ENCODE measurements at regions not wholly inside any gene's neighbourhood (a gene's known extent, or its start where the extent isn't known, plus 50 kb on each side); places are given as distances from the start of the nearest gene placed in this dataset.

DNA sequence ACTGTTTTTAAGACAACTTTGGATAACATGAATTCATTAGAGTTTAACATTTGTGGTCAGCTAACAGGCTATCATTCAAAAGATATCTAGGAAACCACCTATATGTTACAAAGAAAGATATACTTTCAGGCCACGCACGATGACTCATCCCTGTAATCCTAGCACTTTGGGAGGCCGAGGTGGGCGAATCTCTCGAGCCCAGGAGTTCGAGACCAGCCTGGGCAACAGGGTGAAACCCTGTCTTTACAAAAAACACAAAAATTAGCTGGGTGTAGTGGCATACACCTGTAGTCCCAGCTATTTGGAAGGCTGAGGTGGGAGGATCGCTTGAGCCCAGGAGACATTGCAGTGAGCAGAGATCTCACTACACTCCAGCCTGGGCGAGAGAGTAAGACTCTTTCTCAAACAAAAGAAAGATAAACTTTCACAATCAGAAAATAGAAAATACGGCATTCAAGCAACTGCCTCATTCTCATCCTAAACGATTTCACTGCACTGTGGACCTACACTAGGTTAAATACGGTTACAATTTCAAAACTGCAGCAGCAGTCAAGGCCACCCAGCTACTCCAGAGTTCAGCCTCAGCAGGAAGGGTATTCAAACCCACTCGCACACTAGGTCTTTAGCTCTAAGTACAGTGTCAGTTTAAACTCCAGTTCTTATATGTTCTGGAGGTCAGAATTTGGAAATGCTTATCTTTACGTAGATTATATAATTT is 250.0 kb upstream of the SLC39A10 start (continued):
- TF ChIP-seq, protein P1, sequence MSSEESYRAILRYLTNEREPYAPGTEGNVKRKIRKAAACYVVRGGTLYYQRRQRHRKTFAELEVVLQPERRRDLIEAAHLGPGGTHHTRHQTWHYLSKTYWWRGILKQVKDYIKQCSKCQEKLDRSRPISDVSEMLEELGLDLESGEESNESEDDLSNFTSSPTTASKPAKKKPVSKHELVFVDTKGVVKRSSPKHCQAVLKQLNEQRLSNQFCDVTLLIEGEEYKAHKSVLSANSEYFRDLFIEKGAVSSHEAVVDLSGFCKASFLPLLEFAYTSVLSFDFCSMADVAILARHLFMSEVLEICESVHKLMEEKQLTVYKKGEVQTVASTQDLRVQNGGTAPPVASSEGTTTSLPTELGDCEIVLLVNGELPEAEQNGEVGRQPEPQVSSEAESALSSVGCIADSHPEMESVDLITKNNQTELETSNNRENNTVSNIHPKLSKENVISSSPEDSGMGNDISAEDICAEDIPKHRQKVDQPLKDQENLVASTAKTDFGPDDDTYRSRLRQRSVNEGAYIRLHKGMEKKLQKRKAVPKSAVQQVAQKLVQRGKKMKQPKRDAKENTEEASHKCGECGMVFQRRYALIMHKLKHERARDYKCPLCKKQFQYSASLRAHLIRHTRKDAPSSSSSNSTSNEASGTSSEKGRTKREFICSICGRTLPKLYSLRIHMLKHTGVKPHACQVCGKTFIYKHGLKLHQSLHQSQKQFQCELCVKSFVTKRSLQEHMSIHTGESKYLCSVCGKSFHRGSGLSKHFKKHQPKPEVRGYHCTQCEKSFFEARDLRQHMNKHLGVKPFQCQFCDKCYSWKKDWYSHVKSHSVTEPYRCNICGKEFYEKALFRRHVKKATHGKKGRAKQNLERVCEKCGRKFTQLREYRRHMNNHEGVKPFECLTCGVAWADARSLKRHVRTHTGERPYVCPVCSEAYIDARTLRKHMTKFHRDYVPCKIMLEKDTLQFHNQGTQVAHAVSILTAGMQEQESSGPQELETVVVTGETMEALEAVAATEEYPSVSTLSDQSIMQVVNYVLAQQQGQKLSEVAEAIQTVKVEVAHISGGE (CRISPR knock-in tag; IDR thresholded peaks at IDR 0.05), result no peak
- no peak for TF ChIP-seq CBX3 (IDR thresholded peaks at IDR 0.05; ENCODE audit: borderline replicate concordance, low read depth)
- TF ChIP-seq HDAC2 (IDR thresholded peaks at IDR 0.05), result no peak
- no peak for TF ChIP-seq SUPT20H (IDR thresholded peaks at IDR 0.05; ENCODE audit: borderline replicate concordance, control insufficient read depth, low read depth, low read length)

GRCh38 chr2:195404651-195405050 is 252.4 kb upstream of the SLC39A10 start:
- Histone ChIP-seq H3K27ac (ENCODE audit: control insufficient read depth, insufficient read depth) (no peak overlapping the region), H3K4me3 (no peak overlapping the region), H3K4me2 (ENCODE audit: control insufficient read depth, insufficient read depth) (no peak overlapping the region), H3K27me3 (replicated peaks in 1 of 2; ENCODE audit: control insufficient read depth in 2 of 2, insufficient read depth in 2 of 2, low read length in 1 of 2) (no peaks in the 10 kb centered on the region), H4K20me1 (ENCODE audit: control insufficient read depth, insufficient read depth) (no peaks in the 10 kb centered on the region), H3K9ac (ENCODE audit: control insufficient read depth, insufficient read depth, low read length) (no peak overlapping the region), H3K36me3 (ENCODE audit: control insufficient read depth in 2 of 2, insufficient read depth in 2 of 2, low read length in 1 of 2) (no peaks in the 10 kb centered on the region), H3K9me3 (replicated peaks; ENCODE audit: control insufficient read depth, insufficient read depth, low read length) (no peaks in the 10 kb centered on the region), H3K79me2 (ENCODE audit: control insufficient read depth, insufficient read depth, low read length) (no peaks in the 10 kb centered on the region), H2AFZ (ENCODE audit: control insufficient read depth, low read depth, low read length) (no peak overlapping the region), H3K4me1 (ENCODE audit: control insufficient read depth, insufficient read depth, low read length) (no peaks in the 10 kb centered on the region)
- ChIA-PET SMC1A (ENCODE audit: uncharacterized antibody, unreplicated experiment) (interaction anchor here (1.0 to 3.0 kb wide), 5 partner anchors 12 to 130 kb away, joined by 3 to 15 read pairs (median 3); no protein-coding TSS in a partner anchor), CTCF (interaction anchor here (0.6 to 2.4 kb wide), 5 partner anchors 50 to 636 kb away, joined by 3 to 11 read pairs (median 5); no protein-coding TSS in a partner anchor), RAD21 (ENCODE audit: unreplicated experiment) (interaction anchor here (2.8 kb wide), 1 partner anchor 256 kb away, joined by 9 read pairs; no protein-coding TSS in a partner anchor), POLR2A (no interaction called here)
- no peak for ATAC-seq
- no TSS peak for BruUV-seq (replicated peaks)
- no peak for DNase-seq (ENCODE audit: low read depth, low spot score)
- TF ChIP-seq RAD21 (IDR thresholded peaks at IDR 0.05; ENCODE audit: insufficient read depth, low read depth, low read length), result peak; percentile 38; the same call in 1 of the 2 replicates
- no peak for TF ChIP-seq ESRRA (IDR thresholded peaks at IDR 0.05; ENCODE audit: low read length)
- 0% methylated on average over 2 of the region's 2 CpGs for WGBS (ENCODE audit: insufficient coverage, insufficient replicate concordance, low lambda C conversion rate, missing lambda C conversion rate)
- intact Hi-C loops (cut with micrococcal nuclease; ENCODE audit: unreplicated experiment) (loop anchor here (5.0 kb wide), 1 partner anchor 663 kb away; the partner anchor contains the start of gene DNAH7), in situ Hi-C loops (cut with MboI) (no loop called here)
- FAIRE-seq, result no peak

All from GM12878 (cell line).